Mammary epithelial cell (primary cell): ENCODE measurements at regions not wholly inside any gene's neighbourhood (a gene's known extent, or its start where the extent isn't known, plus 50 kb on each side); places are given as distances from the start of the nearest gene placed in this dataset.

Experiments
- EZH2 ChIP-seq: IDR thresholded peaks from 2 replicates; pipeline ENCODE4 v1.6.1; 2012; ENCODE audit warnings: low read length, inconsistent platforms, borderline replicate concordance
- TF ChIP-seq, protein P1 (sequence below), 2 donors: IDR thresholded peaks in 1 of 2; conservative IDR thresholded peaks in 1 of 2; 2 replicates each; pipeline ENCODE4 v1.5.1; 2011 to 2012; ENCODE audit warnings: inconsistent platforms in 2 of 2, low read length in 2 of 2, mild to moderate bottlenecking in 2 of 2, control low read depth in 1 of 2, low read depth in 1 of 2; ENCODE audit not compliant: insufficient read depth in 1 of 2; ENCODE audit errors: extremely low read depth in 1 of 2

DNA sequence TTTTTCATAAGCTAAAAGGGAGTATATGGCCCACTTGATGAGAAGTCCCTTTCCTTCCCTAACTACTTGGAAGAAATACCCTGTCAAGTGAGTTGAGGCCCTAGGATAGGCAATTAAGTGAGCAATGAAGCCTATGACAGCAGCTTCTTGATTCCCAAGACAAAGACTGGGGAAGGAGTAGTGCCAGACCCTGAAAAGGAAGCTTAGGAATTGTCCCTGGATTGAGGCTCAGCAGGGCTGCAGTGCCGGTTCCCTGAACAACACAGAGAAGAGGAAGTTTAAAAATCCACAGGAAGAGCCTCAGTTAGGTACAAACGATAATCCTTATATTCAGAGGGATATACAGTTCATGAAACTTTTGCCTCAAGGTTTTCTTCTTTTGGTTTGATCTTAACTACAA is 61.8 kb upstream of the RAD23B start:
- TF ChIP-seq, protein P1, sequence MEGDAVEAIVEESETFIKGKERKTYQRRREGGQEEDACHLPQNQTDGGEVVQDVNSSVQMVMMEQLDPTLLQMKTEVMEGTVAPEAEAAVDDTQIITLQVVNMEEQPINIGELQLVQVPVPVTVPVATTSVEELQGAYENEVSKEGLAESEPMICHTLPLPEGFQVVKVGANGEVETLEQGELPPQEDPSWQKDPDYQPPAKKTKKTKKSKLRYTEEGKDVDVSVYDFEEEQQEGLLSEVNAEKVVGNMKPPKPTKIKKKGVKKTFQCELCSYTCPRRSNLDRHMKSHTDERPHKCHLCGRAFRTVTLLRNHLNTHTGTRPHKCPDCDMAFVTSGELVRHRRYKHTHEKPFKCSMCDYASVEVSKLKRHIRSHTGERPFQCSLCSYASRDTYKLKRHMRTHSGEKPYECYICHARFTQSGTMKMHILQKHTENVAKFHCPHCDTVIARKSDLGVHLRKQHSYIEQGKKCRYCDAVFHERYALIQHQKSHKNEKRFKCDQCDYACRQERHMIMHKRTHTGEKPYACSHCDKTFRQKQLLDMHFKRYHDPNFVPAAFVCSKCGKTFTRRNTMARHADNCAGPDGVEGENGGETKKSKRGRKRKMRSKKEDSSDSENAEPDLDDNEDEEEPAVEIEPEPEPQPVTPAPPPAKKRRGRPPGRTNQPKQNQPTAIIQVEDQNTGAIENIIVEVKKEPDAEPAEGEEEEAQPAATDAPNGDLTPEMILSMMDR (conservative IDR thresholded peaks at IDR 0.05 in 1 of 2, IDR thresholded peaks at IDR 0.05 in 1 of 2; ENCODE audit: extremely low read depth in 1 of 2, insufficient read depth in 1 of 2, low read depth in 1 of 2, low read length in 2 of 2) = no peak
- TF ChIP-seq EZH2 = no peak
